HG03066 (cell line): ENCODE measurements at regions not wholly inside any gene's neighbourhood (a gene's known extent, or its start where the extent isn't known, plus 50 kb on each side); places are given as distances from the start of the nearest gene placed in this dataset.

ENCODE experiments used
- ATAC-seq: cut with Tn5 transposase; IDR thresholded peaks from one replicate; pipeline ENCODE4 v1.9.1; 2021; ENCODE audit warnings: low read depth; ENCODE audit not compliant: unreplicated experiment

DNA sequence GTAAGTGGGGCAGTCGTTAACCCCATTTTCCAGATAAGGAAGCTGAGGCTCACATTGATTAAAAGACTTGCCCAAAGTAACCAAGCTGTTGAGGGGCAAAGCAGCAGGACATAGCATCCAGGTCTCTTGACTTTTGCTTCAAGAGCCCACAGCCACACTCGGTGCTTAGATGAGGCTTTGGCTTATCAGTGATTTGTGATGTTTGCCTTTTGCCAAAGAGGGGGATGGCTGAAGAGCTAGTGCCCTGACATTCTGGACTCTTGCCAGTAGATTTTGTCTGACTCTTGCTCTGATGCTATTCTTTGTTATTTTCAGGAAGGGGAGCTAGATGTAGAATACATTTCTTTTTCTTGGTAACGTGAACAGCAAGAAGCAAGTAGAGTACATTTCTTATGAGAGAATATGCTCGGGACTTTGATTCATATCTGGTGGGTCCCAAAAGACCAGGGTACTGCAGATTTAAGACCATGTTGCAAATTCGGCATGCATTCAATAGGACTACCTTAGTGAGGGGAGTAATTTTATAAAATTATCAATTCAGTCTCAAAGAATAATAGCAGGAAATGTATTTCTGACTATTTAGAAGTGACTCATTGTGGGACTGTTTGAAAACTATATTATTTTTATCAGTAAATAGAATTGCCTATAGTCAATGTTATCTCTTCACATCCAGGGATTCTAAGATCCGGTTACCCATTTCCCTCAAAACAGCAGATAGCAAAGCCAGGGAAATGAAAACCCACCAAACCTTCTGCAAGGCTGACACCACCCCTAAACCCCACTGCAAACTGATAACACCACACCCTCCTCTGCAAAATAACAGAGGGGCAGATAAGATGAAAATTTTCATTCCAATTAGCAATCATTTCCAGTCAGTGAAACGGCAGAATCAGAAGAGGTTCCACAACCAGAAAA is 180.0 kb upstream of the BMPER start:
- no peak for ATAC-seq

DNA sequence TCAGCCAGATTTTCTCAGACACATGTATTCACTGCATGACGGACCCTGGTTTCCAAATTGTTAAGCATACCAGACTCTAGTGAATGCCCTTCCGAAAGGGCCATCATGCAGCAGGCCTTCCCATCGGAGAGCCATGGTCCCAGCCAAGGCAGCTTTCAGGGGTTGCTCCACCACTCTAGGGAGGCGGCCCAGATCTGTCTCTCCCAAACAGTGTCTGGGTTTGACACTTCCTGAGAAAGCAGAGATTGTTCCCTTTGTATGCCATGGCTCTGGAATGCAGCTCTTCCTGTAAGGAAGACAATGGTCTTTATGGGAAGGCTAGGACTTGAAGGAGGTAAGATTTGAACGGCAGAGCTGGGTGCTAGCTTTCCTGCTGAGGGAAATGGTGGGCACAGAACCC is 178.8 kb upstream of the BMPER start:
- no peak for ATAC-seq

DNA sequence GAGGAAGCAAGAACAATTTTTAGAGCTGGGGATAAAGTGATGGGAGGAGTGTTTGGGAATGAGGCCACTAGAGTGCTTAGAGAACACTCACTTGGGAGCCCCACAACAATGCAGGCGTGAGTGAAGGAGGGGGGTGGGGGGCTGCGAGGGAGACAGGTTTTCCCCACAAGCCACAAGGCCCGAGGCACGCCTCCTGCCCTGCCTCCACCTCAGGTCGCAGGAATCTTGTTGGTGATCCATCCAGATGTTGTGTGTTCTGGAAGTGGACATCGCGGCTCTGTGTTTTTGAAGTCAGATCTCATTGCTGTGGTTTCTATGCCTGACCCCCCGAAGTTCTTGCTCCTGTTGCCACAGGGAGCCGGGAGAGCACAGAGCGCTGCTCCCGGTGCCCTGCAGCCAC is 178.0 kb upstream of the BMPER start:
- no peak for ATAC-seq

DNA sequence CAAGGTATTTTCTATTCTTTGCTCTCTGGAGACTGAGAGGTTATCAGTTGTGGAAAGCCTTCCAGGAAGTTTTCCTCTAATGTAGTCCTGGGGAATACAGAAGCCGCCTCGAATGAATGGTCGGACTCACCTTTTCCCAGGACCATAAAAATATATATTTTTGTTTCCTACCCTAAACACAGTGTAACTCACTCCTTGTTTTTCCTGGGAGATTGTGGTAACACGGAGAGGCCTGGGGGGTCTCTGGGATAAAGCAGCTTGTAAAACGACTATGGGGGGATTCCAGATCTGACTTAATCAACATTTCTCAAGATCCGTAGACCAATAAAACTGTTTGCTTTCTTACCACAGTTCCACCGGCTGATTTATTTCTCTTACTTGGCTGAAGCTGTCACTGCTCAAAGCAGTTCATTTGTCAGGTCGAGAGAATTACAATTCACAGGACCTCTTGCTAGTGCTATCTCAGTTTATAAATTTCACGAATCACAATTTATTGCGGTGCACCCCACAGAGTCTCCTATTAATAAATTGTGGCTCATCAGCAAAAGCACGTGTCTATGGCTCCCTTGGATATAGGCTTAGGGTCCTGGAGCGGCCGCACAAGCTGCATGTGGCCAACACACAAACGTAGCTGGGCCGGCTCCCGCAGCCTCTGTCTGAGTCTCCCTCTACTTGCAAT is 176.3 kb upstream of the BMPER start:
- no peak for ATAC-seq

DNA sequence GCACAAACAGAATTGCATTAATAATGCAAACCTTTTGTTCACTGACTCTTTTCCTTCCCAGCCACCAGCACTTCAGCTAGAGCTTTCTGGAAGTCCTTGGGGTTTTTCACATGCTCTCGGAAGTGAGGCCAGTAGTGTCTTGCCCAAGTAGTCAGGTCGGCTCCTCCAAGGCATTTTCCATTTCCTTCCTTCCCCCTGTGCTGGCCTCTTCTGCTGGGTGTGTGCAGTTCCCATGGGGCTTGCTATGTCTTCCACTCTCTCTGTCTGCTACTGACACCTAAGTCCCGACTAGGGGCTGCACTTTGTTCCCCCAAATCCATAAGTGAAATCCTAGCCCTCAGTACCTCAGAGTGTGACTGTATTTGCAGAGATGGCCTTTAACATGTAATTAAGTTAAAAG is 175.6 kb upstream of the BMPER start:
- no peak for ATAC-seq

DNA sequence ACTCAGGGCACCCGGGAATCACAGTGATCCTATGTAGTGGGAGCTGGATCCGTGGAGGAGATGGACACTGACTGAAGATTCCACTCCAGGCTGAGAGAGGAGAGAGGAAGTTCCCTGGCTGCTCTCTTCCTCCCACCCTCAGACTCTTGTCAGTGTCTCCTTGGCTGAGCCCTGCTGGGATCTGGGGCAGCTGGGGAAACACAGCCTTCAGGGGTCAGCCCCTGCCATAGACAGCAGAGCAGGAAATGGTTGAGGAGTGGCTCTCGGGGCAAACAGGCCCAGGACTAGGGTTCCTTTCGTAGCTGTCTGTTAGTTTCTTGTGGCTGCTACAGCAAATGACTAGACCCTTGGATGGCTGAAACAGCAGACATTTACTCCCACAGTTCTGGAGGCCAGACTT is 174.4 kb upstream of the BMPER start:
- ATAC-seq = no peak

DNA sequence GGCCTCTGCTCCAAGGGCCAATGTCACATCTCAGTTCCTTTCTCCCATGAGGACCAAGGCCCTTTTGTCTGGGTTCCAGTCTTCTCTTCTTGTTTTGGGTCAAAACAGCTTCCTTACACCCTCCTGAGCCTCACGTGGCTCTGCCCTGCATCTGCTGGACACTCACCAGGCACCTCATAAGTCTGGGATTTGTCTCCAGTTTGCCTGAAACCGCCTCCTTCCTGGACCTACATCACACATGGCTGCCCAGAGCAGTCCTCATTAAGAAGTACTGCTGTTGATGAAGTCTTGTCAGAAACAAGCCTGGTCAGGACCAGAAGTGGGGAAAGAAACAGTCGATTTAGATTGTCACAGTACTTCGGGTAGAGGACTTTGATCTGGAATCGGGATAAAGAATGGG is 173.4 kb upstream of the BMPER start:
- ATAC-seq = no peak

DNA sequence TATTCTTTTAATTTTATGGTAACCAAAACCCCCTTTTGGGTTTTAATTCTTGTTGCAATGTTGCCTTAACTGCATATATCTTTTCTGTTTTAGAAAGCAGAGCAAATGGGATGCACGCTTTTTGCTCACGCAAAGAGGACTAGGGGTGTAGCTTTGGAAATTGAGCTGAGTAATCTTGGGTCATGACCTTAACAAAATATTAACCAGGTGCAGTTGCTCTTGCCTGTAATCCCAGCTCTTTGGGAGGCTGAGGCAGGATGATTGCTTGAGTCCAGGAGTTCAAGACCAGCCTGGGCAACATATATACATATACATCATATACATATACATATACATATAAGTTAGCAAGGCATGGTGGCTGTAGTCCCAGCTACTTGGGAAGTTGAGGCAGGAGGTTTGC is 172.9 kb upstream of the BMPER start:
- ATAC-seq = no peak

DNA sequence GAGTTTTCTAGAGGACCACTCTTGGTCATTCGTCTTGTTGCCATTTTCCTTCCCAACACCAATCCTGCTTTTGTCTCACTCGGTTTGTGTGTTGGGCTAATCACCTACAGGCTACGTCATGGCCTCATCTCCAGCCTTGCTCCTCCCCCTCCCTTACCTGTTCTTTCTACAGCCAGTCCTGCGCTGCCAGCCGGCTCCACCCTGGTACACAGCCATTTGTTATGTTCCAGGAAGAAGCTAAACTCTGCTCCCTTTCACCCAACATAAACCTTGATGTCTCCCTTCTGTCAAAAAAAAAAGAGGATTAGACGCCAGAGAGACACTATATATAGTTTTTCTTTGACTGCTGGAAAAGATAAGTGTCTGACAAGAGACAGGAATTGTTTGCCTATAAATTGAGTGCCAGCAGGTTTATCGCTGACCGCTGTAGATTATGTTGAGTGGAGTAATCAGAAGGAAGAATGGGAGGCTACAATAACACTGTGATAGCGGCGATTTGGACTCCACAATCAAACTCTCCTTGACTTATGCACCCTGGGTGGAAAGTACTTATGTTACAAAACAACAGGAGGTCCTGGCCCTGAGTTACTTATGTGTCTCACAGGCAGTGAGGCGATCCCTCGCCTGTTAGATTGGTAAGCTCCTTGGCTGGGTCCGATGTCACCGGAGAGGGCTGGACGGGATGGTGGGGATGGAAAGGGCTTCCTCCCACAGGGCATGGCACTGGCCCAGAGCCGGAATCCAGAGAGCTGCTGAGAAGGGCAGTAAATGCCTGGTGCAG is 171.3 kb upstream of the BMPER start:
- no peak for ATAC-seq

DNA sequence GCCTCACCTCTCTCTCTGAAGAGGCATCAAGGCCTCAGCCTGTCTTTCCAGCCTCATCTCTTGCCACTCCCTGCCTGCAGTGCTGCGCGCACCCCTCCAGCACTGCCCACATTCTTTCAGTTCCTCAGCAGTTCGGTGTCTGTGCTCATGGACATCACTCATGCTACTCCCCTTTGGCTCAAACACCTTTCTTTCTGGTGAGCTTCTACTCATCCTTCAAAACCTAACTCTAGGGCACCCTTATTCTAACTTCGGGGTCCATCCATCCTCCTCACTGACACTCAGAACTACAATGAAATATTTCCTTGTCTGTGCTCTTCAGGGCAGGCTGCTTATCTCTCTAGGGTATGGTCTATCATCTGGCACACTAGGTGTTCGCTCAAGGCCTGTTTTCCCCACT is 169.9 kb upstream of the BMPER start:
- ATAC-seq = no peak

DNA sequence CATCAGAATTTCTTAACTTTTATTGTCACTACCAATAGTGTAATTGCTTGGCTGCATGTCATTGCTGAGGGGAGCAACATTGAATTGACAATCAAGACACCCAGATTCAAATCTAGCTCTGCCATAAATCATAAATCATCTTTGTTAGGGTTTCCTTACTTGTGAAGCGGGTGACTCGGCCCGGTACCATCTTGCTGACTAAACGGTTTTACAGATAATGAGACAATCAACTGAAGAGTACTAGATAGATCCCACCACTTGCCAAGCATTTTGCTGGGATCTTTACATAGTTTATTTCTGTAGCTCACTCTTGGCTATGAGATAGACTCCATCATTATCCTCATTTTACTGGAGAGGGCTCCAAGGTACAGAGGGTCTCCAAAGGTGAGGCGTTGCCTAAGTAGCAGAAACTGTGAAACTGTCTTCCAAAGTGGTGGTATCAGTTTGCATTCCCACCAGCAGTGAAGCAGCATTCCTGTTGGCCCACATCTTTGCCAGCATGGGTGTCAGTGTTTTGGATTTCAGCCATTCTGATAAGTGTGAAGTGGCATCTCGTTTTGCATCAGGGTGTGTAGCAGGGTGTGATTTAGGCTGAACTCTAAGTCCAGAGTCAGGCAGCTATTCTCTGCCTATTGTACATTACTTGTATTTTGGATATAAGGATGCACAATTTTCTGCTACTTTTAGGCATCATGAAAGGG is 168.7 kb upstream of the BMPER start:
- ATAC-seq = no peak

DNA sequence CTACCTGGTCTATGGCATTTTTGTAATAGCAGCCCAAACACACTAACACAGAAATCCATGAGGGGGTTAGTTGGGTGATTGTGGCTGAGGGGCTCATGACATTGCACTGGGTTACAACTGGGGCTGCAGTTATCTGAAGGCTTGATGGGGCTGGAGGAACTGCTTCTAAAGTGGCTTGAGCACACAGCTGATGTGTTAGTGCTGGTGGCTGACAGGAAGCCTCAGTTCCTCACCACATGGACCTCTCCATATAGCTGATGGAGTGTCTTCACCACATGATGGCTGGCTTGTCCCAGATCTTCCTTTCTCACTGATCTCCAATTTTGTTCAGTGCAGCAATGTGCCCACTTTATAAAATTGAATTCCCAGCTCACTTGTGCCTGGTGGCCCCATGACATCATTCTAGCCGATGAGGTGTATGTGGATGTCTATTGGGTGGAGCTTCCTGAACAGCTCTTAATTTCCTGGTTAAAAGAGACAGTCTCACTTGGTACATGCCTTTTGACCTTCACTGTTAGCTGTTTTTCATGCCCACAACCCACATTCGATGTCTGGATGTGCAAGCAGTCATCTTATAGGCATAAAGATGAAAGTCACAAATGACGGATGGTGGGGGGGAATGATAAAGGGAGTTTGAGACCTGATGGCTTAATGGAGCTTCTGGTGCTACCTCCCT is 166.9 kb upstream of the BMPER start:
- ATAC-seq = no peak

DNA sequence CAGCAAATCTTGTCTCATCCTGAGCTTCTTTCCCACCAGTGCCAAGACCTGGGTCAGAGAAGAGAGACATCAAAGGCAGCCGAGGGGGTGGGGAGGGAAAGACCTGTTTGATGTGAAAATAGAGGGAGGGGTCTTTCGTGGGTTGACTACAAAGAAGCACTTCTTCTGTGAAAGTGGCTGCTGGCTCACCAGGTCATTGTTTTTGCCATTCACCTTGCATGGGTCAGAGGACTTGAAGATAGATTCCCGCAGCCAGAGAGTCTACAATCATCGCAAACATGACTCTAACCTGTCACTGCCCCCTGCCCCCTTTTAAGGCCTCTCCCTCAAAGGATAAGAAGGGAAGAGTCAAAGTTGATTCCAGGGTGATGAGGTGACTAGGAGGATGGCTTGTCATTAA is 166.1 kb upstream of the BMPER start:
- ATAC-seq = no peak

DNA sequence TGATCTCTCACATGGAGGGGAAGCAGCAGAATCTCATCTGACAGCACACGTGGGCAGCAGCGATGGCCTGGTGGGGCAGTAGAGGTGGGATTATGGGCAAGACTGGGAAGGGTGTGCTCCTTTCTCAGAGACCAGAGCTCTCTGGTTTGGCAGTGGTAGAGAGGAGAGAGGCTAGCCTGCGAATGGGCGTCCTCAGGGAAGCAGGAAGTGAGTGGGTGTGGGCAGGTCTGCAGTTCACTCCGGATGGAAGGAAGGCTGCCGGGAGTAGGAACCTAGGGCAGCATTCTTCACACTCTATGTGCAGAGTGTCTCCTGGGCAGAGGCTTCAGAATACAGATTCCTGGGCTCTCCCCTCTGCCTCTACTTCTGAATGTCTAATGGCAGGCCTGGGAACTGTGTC is 162.8 kb upstream of the BMPER start:
- ATAC-seq = no peak

DNA sequence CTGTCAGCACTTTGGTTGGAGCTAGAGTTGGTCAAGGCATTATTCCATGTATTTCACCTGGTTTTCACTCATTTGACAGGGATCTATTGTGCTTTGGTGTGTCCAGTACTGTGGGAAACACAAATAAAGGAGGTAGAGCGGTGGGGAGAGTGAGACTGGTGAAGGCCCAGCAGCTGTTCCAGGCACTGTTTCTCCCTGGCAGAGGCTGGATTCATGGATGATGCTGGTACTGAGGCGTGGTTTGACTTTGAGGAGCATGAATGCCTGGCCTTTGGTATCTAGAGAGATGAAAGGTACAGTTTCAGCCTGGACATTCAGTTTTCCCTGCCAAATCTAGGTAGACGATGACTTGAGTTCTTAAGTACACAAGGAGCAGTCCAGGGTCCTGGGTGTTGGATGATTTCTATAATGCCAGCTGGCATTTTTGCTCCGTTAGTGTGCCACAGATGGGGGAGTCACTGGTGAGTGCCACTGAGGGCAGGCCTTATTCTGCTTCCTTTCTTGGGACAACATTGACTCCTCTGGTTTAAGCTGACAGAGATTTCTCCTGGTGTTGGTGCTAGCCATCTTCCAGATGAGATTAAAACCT is 162.2 kb upstream of the BMPER start:
- ATAC-seq = no peak

DNA sequence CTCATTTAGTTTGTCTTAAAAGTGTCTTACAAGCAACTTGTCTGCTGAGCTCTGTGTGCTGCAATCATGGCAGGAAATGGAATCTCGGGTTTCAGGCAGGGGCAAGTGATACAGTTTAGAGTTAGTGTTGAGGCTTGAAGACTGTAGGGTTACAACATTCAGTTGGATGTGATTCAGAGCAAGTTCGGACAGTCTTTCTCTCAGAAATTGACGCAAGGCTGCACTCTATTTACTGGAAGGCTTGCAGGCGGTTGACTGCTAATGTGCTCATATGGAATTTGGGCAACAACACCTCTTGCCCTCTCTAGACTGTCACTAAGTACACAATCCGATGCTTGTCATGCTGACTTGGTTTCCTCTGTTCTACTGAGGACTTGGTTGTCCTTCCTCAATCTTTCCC is 161.7 kb upstream of the BMPER start:
- ATAC-seq = no peak

DNA sequence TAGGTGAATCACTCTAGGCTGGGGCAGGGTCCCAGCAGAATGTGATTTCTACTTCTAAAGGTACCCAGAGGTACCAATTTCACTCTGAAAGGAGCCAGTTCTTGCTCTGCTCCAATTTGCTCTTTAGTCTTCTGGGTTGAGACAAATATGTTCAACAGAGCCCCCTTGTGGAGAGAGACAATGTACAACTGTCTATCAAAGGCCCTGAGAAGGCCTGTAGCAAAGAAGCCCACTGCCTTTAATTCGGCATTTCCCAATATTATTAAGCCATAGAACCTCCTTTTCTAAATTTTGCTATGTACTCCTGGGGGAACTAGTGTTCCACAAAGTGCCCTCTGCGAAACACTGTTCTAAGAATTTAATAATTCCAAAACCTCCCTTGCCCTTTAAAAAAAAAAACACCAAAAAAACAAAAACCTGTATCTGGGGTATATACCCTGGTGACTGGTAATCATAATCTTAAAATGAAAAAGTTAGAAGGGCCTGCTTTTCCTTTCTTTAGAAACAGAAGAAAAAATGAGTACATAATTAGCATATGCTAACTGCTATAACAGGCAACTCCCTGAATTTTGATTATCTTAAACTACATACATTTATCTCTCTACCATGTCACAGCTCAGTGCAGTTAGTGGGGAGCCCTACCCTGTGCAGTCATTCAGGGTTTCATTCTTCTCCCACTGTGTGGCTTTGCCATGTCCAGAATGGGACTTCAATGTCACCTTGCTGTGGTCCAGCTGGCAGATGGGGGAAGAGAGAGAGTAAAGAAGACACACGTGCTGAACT is 160.9 kb upstream of the BMPER start:
- no peak for ATAC-seq

DNA sequence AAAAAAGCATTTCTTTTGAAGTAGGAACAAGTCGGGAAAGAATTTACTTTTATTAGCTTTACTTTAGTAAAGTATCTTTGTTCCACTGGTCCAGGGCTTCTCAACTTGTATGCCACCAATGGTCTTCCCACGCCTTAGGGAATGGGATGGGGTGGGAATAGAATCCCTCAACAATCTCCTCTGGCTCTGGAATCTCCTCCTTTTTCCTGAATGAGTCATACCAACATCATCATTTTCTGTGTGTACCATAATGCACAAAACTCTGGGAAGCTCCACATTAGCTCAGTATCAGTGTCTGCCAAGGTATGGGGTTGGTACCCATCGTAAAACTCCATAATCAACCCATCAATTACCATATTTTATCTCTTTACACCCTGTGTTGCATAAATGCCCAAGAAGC is 159.4 kb upstream of the BMPER start:
- ATAC-seq = no peak

DNA sequence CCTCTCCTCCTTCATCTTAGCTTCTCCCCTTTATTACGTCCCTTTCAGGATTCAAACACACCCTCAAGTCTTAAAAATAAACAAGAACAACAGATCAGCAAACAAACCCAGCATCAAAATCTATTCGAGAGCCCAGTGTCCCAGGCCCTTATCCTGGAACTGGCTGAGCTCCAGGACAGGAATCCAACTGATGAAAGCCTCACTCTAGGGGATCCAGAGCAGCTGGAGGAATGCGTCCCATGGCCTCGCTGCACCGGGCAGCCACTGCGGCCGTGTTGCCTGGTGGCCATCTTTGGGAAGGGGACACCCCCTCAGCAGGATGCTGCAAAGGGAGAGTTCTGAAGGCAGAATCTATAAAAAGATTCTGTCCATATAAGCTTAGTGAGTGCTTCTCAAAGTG is 156.5 kb upstream of the BMPER start:
- ATAC-seq = no peak
